22Rv1 (cell line): ENCODE measurements at regions not wholly inside any gene's neighbourhood (a gene's known extent, or its start where the extent isn't known, plus 50 kb on each side); places are given as distances from the start of the nearest gene placed in this dataset.

Source experiments
- ZFX ChIP-seq: fragments of 450-650 bp; IDR thresholded peaks from 2 replicates; pipeline ENCODE4 v1.6.1; 2017; ENCODE audit warnings: antibody characterized with exemption, borderline replicate concordance
- TF ChIP-seq, protein P1 (sequence below): fragments of 450-650 bp; IDR thresholded peaks from 2 replicates; pipeline ENCODE4 v1.5.1; 2017; ENCODE audit warnings: mild to moderate bottlenecking

DNA sequence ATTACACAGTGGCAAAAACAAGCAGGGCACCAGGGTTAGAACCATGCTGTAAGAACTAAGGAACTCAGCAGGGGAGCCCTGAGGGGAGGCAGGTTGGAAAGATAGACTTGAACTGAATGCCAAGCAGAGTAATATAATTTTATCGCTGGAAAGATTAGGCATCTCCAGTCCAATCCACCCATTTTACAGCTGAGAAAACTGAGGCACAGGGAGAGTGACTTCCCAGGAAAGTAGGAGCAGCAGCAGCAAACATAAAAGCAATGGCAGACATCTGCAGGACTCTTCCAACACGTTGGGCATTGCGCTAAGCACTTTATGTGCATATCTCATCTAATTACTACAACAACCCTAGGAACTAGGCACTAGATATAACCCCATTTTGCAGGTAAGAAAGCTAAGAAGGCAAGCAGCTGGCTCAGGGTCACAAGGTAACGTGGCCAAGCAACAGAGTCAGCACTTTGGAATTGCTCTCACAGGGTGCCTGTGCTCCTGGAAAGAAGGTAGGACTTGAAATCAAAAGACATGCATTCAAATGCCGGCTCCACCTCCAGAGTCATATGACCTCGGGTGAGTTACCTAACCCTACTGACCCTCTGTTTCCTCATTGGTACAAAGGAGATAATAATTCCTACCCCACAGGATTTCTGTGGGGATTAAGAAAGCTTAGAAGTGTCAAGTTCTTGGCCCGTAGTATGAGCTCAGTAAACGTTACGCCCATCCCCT lies 215.3 kb downstream of the BARX2 start:
- TF ChIP-seq, protein P1, sequence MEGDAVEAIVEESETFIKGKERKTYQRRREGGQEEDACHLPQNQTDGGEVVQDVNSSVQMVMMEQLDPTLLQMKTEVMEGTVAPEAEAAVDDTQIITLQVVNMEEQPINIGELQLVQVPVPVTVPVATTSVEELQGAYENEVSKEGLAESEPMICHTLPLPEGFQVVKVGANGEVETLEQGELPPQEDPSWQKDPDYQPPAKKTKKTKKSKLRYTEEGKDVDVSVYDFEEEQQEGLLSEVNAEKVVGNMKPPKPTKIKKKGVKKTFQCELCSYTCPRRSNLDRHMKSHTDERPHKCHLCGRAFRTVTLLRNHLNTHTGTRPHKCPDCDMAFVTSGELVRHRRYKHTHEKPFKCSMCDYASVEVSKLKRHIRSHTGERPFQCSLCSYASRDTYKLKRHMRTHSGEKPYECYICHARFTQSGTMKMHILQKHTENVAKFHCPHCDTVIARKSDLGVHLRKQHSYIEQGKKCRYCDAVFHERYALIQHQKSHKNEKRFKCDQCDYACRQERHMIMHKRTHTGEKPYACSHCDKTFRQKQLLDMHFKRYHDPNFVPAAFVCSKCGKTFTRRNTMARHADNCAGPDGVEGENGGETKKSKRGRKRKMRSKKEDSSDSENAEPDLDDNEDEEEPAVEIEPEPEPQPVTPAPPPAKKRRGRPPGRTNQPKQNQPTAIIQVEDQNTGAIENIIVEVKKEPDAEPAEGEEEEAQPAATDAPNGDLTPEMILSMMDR, result no peak
- TF ChIP-seq ZFX, result no peak
